HEK293T (cell line): ENCODE measurements at regions not wholly inside any gene's neighbourhood (a gene's known extent, or its start where the extent isn't known, plus 50 kb on each side); places are given as distances from the start of the nearest gene placed in this dataset.

Experiments
- ARNT ChIP-seq: fragments of 450-650 bp; IDR thresholded peaks from 2 replicates; pipeline ENCODE4 v1.6.1; 2017; ENCODE audit warnings: mild to moderate bottlenecking
- BHLHE40 ChIP-seq: fragments of 450-650 bp; IDR thresholded peaks from 2 replicates; pipeline ENCODE4 v1.6.1; 2016; ENCODE audit warnings: mild to moderate bottlenecking, moderate library complexity, borderline replicate concordance
- ELF4 ChIP-seq: fragments of 450-650 bp; IDR thresholded peaks from 2 replicates; pipeline ENCODE4 v1.6.1; 2017; ENCODE audit warnings: antibody characterized with exemption
- FOXK2 ChIP-seq: fragments of 450-650 bp; IDR thresholded peaks from 2 replicates; pipeline ENCODE4 v1.6.1; 2016; ENCODE audit warnings: mild to moderate bottlenecking
- FOXM1 ChIP-seq: fragments of 450-650 bp; IDR thresholded peaks from 2 replicates; pipeline ENCODE4 v1.6.1; 2017; ENCODE audit warnings: mild to moderate bottlenecking, borderline replicate concordance
- SP1 ChIP-seq: fragments of 450-650 bp; IDR thresholded peaks from 2 replicates; pipeline ENCODE4 v1.6.1; 2017
- SUZ12 ChIP-seq: fragments of 450-650 bp; IDR thresholded peaks from 2 replicates; pipeline ENCODE4 v1.6.1; 2016; ENCODE audit warnings: mild to moderate bottlenecking
- TARDBP ChIP-seq: fragments of 450-650 bp; IDR thresholded peaks from 2 replicates; pipeline ENCODE4 v1.6.1; 2016
- ZNF384 ChIP-seq: fragments of 450-650 bp; IDR thresholded peaks from 2 replicates; pipeline ENCODE4 v1.6.1; 2016

- no peak for TF ChIP-seq FOXM1
- TF ChIP-seq TARDBP: no peak
- TF ChIP-seq SP1: no peak
- TF ChIP-seq ZNF384: no peak
- no peak for TF ChIP-seq ARNT
- TF ChIP-seq ELF4: no peak
- TF ChIP-seq BHLHE40: no peak
- TF ChIP-seq SUZ12: no peak
- TF ChIP-seq FOXK2: no peak
Measured at GRCh38 chr1:8118031-8118451, 91.9 kb upstream of the ERRFI1 start.
